ENCODE measurements at regions not wholly inside any gene's neighbourhood (a gene's known extent, or its start where the extent isn't known, plus 50 kb on each side); places are given as distances from the start of the nearest gene placed in this dataset.

DNA sequence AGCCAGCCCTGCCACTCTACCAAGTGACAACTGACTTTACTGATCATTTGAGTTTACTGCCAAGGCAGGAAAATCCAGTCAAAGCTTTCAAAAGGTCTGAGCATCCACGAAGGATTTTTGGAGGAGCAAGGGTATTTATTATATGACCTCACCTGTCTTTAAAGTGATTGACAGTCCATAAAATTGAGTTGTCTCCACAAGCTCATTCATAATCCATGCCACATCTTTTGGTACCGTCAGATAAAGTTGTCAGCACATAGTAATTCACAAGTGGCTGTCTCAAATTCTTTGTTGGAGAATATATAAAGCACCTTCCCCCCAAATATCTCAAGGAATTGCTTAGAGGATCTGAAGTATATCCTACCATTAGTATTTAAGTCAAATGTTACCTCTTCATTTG is 240.5 kb downstream of the METTL4 start:
- Histone ChIP-seq H3K4me3 (ENCODE audit: low read depth in 2 of 2, low read length in 1 of 2) (no peak overlapping the region), H3K27me3 (ENCODE audit: insufficient read depth) (no peaks in the 10 kb centered on the region), H3K9ac (no peak overlapping the region), H3K4me2 (no peak overlapping the region), H2AFZ (ENCODE audit: low read depth) (no peak overlapping the region), H4K20me1 (ENCODE audit: insufficient read depth) (no peaks in the 10 kb centered on the region), H3K79me2 (ENCODE audit: insufficient read depth) (no peaks in the 10 kb centered on the region), H3K36me3 (replicated peaks in 1 of 2; ENCODE audit: control insufficient read depth in 1 of 2, insufficient read depth in 2 of 2, low read length in 1 of 2) (no peaks in the 10 kb centered on the region), H3K27ac (ENCODE audit: low read depth in 2 of 2, low read length in 1 of 2) (no peak overlapping the region), H3K4me1 (ENCODE audit: control insufficient read depth in 1 of 2, insufficient read depth in 2 of 2, low read depth in 1 of 2, low read length in 1 of 2) (no peaks in the 10 kb centered on the region; a peak in 1 of 4 replicates), H3K9me2 (no peaks in the 10 kb centered on the region), H3K9me3 (no peaks in the 10 kb centered on the region), H3F3A (replicated peaks; ENCODE audit: insufficient read depth) (no peaks in the 10 kb centered on the region)
- no peak for DNase-seq
- ChIA-PET CTCF (interaction anchor here (1.2 to 3.1 kb wide), 2 partner anchors 211 to 217 kb away, joined by 4 to 9 read pairs; no protein-coding TSS in a partner anchor), POLR2A (no interaction called here)
- TF ChIP-seq, protein P1, sequence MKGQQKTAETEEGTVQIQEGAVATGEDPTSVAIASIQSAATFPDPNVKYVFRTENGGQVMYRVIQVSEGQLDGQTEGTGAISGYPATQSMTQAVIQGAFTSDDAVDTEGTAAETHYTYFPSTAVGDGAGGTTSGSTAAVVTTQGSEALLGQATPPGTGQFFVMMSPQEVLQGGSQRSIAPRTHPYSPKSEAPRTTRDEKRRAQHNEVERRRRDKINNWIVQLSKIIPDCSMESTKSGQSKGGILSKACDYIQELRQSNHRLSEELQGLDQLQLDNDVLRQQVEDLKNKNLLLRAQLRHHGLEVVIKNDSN (IDR thresholded peaks at IDR 0.05; ENCODE audit: borderline replicate concordance, low read depth), result no peak
- 13% methylated on average over 2 of the region's 2 CpGs for WGBS (ENCODE audit: low lambda C conversion rate)

DNA sequence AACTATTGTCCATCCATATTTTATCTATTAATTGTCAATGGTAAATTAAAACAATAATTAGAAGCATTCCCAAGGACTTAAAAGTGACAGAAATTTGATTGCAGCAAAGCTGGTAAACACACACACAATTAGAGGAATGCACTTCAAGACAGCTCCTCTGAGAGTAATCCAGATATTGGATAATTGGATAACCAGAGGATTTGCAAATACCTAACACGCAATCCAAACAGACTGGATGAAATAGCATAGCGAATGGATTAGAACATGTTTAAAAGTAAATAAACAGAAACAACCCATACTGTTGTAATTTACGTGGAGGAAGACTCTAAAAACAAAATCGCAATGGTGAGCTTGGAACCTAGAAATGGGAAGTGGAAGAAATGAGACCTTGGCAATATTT is 239.8 kb downstream of the METTL4 start:
- Histone ChIP-seq H3K4me1 (ENCODE audit: control insufficient read depth in 1 of 2, insufficient read depth in 2 of 2, low read depth in 1 of 2, low read length in 1 of 2) (no peaks in the 10 kb centered on the region), H2AFZ (ENCODE audit: low read depth) (no peak overlapping the region), H3K27ac (ENCODE audit: low read depth in 2 of 2, low read length in 1 of 2) (no peak overlapping the region), H3K9me3 (no peaks in the 10 kb centered on the region), H3K9me2 (no peaks in the 10 kb centered on the region), H4K20me1 (ENCODE audit: insufficient read depth) (no peaks in the 10 kb centered on the region), H3K4me2 (no peak overlapping the region), H3K4me3 (ENCODE audit: low read depth in 2 of 2, low read length in 1 of 2) (no peak overlapping the region), H3K79me2 (ENCODE audit: insufficient read depth) (no peaks in the 10 kb centered on the region), H3K36me3 (replicated peaks in 1 of 2; ENCODE audit: control insufficient read depth in 1 of 2, insufficient read depth in 2 of 2, low read length in 1 of 2) (no peaks in the 10 kb centered on the region), H3F3A (replicated peaks; ENCODE audit: insufficient read depth) (no peaks in the 10 kb centered on the region), H3K9ac (no peak overlapping the region), H3K27me3 (ENCODE audit: insufficient read depth) (no peaks in the 10 kb centered on the region)
- TF ChIP-seq NRF1 (IDR thresholded peaks at IDR 0.05; ENCODE audit: low read depth, low read length), result no peak
- TF ChIP-seq RFX5 (IDR thresholded peaks at IDR 0.05; ENCODE audit: low read length), result no peak
- TF ChIP-seq JUND (IDR thresholded peaks at IDR 0.05), result no peak
- TF ChIP-seq, protein P2, sequence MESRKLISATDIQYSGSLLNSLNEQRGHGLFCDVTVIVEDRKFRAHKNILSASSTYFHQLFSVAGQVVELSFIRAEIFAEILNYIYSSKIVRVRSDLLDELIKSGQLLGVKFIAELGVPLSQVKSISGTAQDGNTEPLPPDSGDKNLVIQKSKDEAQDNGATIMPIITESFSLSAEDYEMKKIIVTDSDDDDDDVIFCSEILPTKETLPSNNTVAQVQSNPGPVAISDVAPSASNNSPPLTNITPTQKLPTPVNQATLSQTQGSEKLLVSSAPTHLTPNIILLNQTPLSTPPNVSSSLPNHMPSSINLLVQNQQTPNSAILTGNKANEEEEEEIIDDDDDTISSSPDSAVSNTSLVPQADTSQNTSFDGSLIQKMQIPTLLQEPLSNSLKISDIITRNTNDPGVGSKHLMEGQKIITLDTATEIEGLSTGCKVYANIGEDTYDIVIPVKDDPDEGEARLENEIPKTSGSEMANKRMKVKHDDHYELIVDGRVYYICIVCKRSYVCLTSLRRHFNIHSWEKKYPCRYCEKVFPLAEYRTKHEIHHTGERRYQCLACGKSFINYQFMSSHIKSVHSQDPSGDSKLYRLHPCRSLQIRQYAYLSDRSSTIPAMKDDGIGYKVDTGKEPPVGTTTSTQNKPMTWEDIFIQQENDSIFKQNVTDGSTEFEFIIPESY (IDR thresholded peaks at IDR 0.05; ENCODE audit: borderline replicate concordance, low read depth), result no peak
- no peak for TF ChIP-seq CHD2 (IDR thresholded peaks at IDR 0.05; ENCODE audit: low read length, partially characterized antibody)
- TF ChIP-seq, protein P3, sequence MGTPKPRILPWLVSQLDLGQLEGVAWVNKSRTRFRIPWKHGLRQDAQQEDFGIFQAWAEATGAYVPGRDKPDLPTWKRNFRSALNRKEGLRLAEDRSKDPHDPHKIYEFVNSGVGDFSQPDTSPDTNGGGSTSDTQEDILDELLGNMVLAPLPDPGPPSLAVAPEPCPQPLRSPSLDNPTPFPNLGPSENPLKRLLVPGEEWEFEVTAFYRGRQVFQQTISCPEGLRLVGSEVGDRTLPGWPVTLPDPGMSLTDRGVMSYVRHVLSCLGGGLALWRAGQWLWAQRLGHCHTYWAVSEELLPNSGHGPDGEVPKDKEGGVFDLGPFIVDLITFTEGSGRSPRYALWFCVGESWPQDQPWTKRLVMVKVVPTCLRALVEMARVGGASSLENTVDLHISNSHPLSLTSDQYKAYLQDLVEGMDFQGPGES (IDR thresholded peaks at IDR 0.05; ENCODE audit: low read depth, low read length), result no peak
- no peak for TF ChIP-seq FOSL2 (IDR thresholded peaks at IDR 0.05; ENCODE audit: borderline replicate concordance, low read depth)
- no peak for TF ChIP-seq GABPA (IDR thresholded peaks at IDR 0.05; ENCODE audit: low read depth)
- TF ChIP-seq, protein P4, sequence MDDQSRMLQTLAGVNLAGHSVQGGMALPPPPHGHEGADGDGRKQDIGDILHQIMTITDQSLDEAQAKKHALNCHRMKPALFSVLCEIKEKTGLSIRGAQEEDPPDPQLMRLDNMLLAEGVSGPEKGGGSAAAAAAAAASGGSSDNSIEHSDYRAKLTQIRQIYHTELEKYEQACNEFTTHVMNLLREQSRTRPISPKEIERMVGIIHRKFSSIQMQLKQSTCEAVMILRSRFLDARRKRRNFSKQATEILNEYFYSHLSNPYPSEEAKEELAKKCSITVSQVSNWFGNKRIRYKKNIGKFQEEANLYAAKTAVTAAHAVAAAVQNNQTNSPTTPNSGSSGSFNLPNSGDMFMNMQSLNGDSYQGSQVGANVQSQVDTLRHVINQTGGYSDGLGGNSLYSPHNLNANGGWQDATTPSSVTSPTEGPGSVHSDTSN (IDR thresholded peaks at IDR 0.05), result no peak
- no peak for DNase-seq
- CTCF ChIA-PET, result interaction anchor here (1.2 to 3.1 kb wide), 2 partner anchors 211 to 216 kb away, joined by 4 to 9 read pairs; no protein-coding TSS in a partner anchor
- WGBS (ENCODE audit: low lambda C conversion rate), result 61% methylated on average over 4 of the region's 4 CpGs
- POLR2A ChIA-PET, result no interaction called here

Data from SK-N-SH (cell line).